NT2/D1 (cell line): ENCODE measurements at regions not wholly inside any gene's neighbourhood (a gene's known extent, or its start where the extent isn't known, plus 50 kb on each side); places are given as distances from the start of the nearest gene placed in this dataset.

Experiments used
- DNase-seq: peaks from one replicate; pipeline ENCODE4 v3.0.0-alpha.2; 2011; ENCODE audit warnings: low read depth, low spot score
- H3K27me3 ChIP-seq: 2 replicates; pipeline ENCODE4 v1.6.0; 2011; ENCODE audit warnings: mild to moderate bottlenecking; ENCODE audit not compliant: insufficient read length, insufficient read depth
- H3K36me3 ChIP-seq: 2 replicates; pipeline ENCODE4 v1.6.1; 2011; ENCODE audit warnings: mild to moderate bottlenecking, low read length, mixed read lengths; ENCODE audit not compliant: insufficient read depth, insufficient read length
- H3K4me1 ChIP-seq: 2 replicates; pipeline ENCODE4 v1.5.1; 2011; ENCODE audit not compliant: insufficient read depth, insufficient read length
- H3K4me3 ChIP-seq: 2 replicates; pipeline ENCODE4 v1.5.1; 2011; ENCODE audit warnings: low read depth; ENCODE audit not compliant: insufficient read length
- H3K9ac ChIP-seq: 2 replicates; pipeline ENCODE4 v1.6.0; 2011; ENCODE audit warnings: low read depth; ENCODE audit not compliant: insufficient read length
- H3K9me3 ChIP-seq: 2 replicates; pipeline ENCODE4 v1.5.1; 2011; ENCODE audit warnings: mild to moderate bottlenecking, low read length; ENCODE audit not compliant: insufficient read depth
- SUZ12 ChIP-seq: IDR thresholded peaks from 2 replicates; pipeline ENCODE4 v1.6.1; 2011; ENCODE audit not compliant: insufficient read length, insufficient read depth; ENCODE audit errors: extremely low read depth
- YY1 ChIP-seq: IDR thresholded peaks from 2 replicates; pipeline ENCODE4 v1.6.1; 2011; ENCODE audit not compliant: insufficient read length, insufficient read depth
- ZNF274 ChIP-seq: IDR thresholded peaks from 2 replicates; pipeline ENCODE4 v1.6.1; 2011; ENCODE audit warnings: mild to moderate bottlenecking, low read depth, low read length

- H3K4me1 ChIP-seq: peaks cover 7% of the 10 kb centered on the region
- no peak for DNase-seq
- H3K36me3 ChIP-seq: no peaks in the 10 kb centered on the region
- TF ChIP-seq SUZ12: no peak
- no peak for TF ChIP-seq YY1
- TF ChIP-seq ZNF274: no peak
- no peaks in the 10 kb centered on the region for H3K27me3 ChIP-seq
- no peak overlapping the region for H3K9ac ChIP-seq
- no peak overlapping the region for H3K4me3 ChIP-seq
- H3K9me3 ChIP-seq: no peaks in the 10 kb centered on the region
These were observed 111.1 kb downstream of the SINHCAF start for GRCh38 chr12:31214626-31215517.

DNA sequence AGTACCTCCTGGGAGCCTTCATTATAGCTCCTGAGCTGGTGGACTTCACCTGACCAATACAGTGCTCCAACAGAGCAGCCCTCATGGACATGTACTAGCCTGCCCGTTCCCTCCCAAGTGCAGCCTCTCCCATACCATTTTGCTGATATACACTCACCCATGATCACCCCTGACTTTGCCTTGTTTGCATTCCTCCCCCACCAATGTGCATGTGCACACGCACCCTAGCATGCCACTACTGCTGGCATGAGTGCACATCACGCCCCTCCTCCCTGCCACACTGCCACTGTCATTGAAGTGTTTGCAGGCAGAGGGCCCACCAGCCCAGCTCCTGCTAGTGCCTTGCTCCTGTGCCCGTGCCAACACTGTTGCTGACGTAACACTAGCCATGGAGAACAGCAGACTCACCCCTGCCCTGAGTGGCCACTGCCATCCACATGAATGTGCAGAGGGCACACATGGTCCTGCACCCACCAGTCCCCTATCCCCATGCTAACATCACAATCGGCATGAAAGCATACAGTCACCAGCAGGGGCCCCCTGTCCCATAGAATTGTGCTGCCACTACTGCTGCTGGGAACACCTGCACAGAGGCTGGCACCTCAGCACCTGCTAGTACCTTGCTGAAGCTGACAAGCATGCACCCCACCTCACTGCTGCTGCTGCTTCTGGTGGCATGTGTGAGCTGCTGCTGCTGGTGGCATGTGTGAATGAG, 110.3 kb downstream of the SINHCAF start:
- TF ChIP-seq SUZ12: no peak
- no peak for TF ChIP-seq YY1
- TF ChIP-seq ZNF274: no peak

DNA sequence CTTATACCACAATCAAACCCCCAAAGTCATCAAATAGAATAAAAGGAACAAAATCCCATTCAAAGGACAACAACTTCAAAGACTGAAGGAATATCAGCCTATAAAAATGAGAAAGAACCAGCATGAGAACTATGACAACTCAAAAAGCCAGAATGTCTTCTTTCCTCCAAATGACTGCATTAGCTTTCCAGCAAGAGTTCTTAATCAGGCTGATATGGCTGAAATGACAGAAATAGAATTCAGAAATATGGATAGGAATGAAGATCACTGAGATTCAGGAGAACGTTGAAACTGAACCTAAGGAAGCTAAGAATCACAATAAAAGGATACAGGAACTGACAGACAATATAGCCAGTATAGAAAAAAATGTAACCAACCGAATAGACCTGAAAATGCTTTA, 109.5 kb downstream of the SINHCAF start:
- no peak for TF ChIP-seq SUZ12
- TF ChIP-seq YY1: no peak
- no peak for TF ChIP-seq ZNF274

More for the DNA sequence above, 110.3 kb downstream of the SINHCAF start:
- no peak overlapping the region for H3K4me3 ChIP-seq
- peaks cover 15% of the 10 kb centered on the region for H3K4me1 ChIP-seq
- no peaks in the 10 kb centered on the region for H3K36me3 ChIP-seq
- H3K9me3 ChIP-seq: no peaks in the 10 kb centered on the region
- H3K9ac ChIP-seq: no peak overlapping the region
- no peak for DNase-seq
- H3K27me3 ChIP-seq: no peaks in the 10 kb centered on the region

GRCh38 chr12:31217356-31218130, 108.4 kb downstream of the SINHCAF start:
- Histone ChIP-seq H3K4me1 (peaks cover 26% of the 10 kb centered on the region), H3K4me3 (no peak overlapping the region), H3K9ac (no peak overlapping the region), H3K27me3 (no peaks in the 10 kb centered on the region), H3K36me3 (no peaks in the 10 kb centered on the region), H3K9me3 (no peaks in the 10 kb centered on the region)
- TF ChIP-seq SUZ12 (no peak), ZNF274 (no peak), YY1 (no peak)
- DNase-seq: no peak

More for the DNA sequence above, 109.5 kb downstream of the SINHCAF start:
- no peaks in the 10 kb centered on the region for H3K9me3 ChIP-seq
- H3K9ac ChIP-seq: no peak overlapping the region
- H3K36me3 ChIP-seq: no peaks in the 10 kb centered on the region
- no peak overlapping the region for H3K4me3 ChIP-seq
- no peaks in the 10 kb centered on the region for H3K27me3 ChIP-seq
- DNase-seq: no peak
- H3K4me1 ChIP-seq: peaks cover 23% of the 10 kb centered on the region

- Histone ChIP-seq H3K36me3 (no peaks in the 10 kb centered on the region), H3K27me3 (no peaks in the 10 kb centered on the region), H3K9me3 (no peaks in the 10 kb centered on the region), H3K9ac (no peak overlapping the region), H3K4me3 (no peak overlapping the region), H3K4me1 (peaks cover 26% of the 10 kb centered on the region)
- no peak for DNase-seq
- TF ChIP-seq SUZ12: no peak
- no peak for TF ChIP-seq ZNF274
- no peak for TF ChIP-seq YY1
These were observed 107.5 kb downstream of the SINHCAF start for GRCh38 chr12:31218203-31219025.

DNA sequence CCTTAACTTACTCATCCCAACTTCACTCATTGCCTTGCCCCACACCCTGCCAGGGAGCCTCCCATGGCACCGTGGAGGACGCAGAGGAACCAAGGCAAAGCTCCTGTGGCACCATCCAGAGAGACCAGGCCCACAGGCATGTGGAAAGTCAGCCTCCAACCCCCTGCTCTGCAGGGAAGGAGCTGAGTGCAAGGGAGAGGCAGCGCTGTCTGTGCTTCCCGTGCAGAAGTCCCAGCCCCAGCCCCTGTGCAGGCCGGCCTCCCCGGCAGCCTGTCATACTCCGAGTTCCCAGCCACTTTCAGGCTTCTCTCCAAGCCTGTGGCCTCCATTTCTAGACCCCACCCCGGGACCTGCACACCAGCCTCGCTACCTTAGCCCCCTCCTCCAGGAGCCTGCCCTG, 106.4 kb downstream of the SINHCAF start:
- H3K36me3 ChIP-seq: no peaks in the 10 kb centered on the region
- H3K9me3 ChIP-seq: no peaks in the 10 kb centered on the region
- TF ChIP-seq ZNF274 (no peak), YY1 (no peak), SUZ12 (no peak)
- no peak overlapping the region for H3K9ac ChIP-seq
- DNase-seq: no peak
- peaks cover 27% of the 10 kb centered on the region for H3K4me1 ChIP-seq
- no peak overlapping the region for H3K4me3 ChIP-seq
- H3K27me3 ChIP-seq: peaks cover 5% of the 10 kb centered on the region

DNA sequence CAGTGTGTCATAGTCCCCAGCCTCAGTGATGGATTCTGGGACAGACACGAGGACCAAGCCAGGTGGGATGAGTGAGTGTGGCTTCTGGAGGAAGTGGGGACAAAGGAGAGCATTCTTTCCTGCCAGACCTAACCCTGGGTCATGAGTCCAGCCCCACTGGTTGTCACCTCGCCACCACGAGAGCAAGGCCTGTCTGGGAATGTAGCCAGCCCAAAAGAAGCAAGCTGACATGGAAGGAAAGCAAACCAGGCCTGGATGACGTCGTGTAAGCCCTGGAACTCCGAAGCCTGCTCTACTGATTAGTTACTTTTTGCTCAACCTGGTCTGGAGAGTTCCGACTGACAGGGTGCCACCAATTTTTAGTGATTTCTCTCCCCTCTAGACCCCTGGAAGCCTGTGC, 105.9 kb downstream of the SINHCAF start:
- TF ChIP-seq YY1: no peak
- Histone ChIP-seq H3K4me1 (peaks cover 31% of the 10 kb centered on the region), H3K27me3 (peaks cover 8% of the 10 kb centered on the region), H3K36me3 (no peaks in the 10 kb centered on the region), H3K9me3 (no peaks in the 10 kb centered on the region), H3K9ac (no peak overlapping the region), H3K4me3 (no peak overlapping the region)
- no peak for DNase-seq
